CD4-positive, alpha-beta T cell (primary cell): ENCODE measurements at regions not wholly inside any gene's neighbourhood (a gene's known extent, or its start where the extent isn't known, plus 50 kb on each side); places are given as distances from the start of the nearest gene placed in this dataset.

ENCODE experiments used
- ATAC-seq: fragments of 200-7000 bp; cut with Tn5 transposase; one replicate; pipeline ENCODE4 v1.10.0; 2022; ENCODE audit warnings: mild to moderate bottlenecking; ENCODE audit not compliant: poor library complexity
- CTCF ChIA-PET: fragments of 350-600 bp; sonication (Branson Sonifier 250); formaldehyde crosslinking; loops from one replicate; lab custom pipeline; 2021; ENCODE audit warnings: antibody characterized with exemption, inconsistent platforms; lab: Charles Lee
- POLR2A ChIA-PET: fragments of 350-600 bp; sonication (Branson Sonifier 250); formaldehyde crosslinking; loops from one replicate; lab custom pipeline; 2021; ENCODE audit warnings: antibody characterized with exemption, inconsistent platforms; lab: Charles Lee
- DNase-seq, 14 experiments: peaks; one replicate each; pipeline ENCODE4 v3.0.0-alpha.2; 2013 to 2020; ENCODE audit warnings: mixed read lengths in 2 of 14
- H3K27ac ChIP-seq, 2 donors: one replicate each; pipeline versions ENCODE4 v1.5.1 to v1.7.0; 2013; ENCODE audit warnings: low read length in 2 of 2, low read depth in 1 of 2, mild to moderate bottlenecking in 1 of 2
- H3K27me3 ChIP-seq, 2 experiments: 1 replicate in 1 of 2; 2 replicates in 1 of 2; pipeline versions ENCODE4 v1.6.1 to v1.7.0; 2013; ENCODE audit warnings: low read length in 2 of 2, control low read depth in 1 of 2, mild to moderate bottlenecking in 1 of 2, moderate library complexity in 1 of 2; ENCODE audit not compliant: insufficient read depth in 2 of 2, control insufficient read depth in 1 of 2
- H3K36me3 ChIP-seq: one replicate; pipeline ENCODE4 v1.6.1; 2013; ENCODE audit warnings: low read length, control low read depth; ENCODE audit not compliant: insufficient read depth
- H3K4me1 ChIP-seq: one replicate; pipeline ENCODE4 v1.6.1; 2013; ENCODE audit warnings: low read length, control low read depth; ENCODE audit not compliant: insufficient read depth
- H3K4me3 ChIP-seq: one replicate; pipeline ENCODE4 v1.5.1; 2013; ENCODE audit warnings: mild to moderate bottlenecking, low read length, moderate library complexity
- H3K9me3 ChIP-seq, 2 experiments: 1 replicate in 1 of 2; 2 replicates in 1 of 2; pipeline versions ENCODE4 v1.6.1 to v1.7.0; 2013; ENCODE audit warnings: low read length in 2 of 2, mild to moderate bottlenecking in 2 of 2, control low read depth in 1 of 2, moderate library complexity in 1 of 2; ENCODE audit not compliant: control insufficient read depth in 1 of 2, insufficient read depth in 1 of 2
- H3K27ac Mint-ChIP-seq: one replicate; pipeline ENCODE4 v1.8.0; 2020; ENCODE audit warnings: mixed read lengths
- H3K27me3 Mint-ChIP-seq: one replicate; pipeline ENCODE4 v1.8.0; 2021; ENCODE audit warnings: mixed read lengths
- H3K36me3 Mint-ChIP-seq: one replicate; pipeline ENCODE4 v1.8.0; 2021; ENCODE audit warnings: low read depth, mixed read lengths
- H3K4me1 Mint-ChIP-seq: one replicate; pipeline ENCODE4 v1.8.0; 2021; ENCODE audit warnings: low read depth, mixed read lengths
- H3K4me3 Mint-ChIP-seq: one replicate; pipeline ENCODE4 v1.8.0; 2020; ENCODE audit warnings: mild to moderate bottlenecking, mixed read lengths
- H3K9me3 Mint-ChIP-seq: one replicate; pipeline ENCODE4 v1.8.0; 2020; ENCODE audit warnings: mixed read lengths
- CTCF ChIP-seq: fragments of 200-600 bp; IDR thresholded peaks from one replicate; pipeline ENCODE4 v1.8.0; 2022; ENCODE audit warnings: antibody characterized with exemption, mild to moderate bottlenecking
- intact Hi-C, 2 experiments: fragments of 100-400 bp; cut with DNase I in 1 of 2; cut with micrococcal nuclease in 1 of 2; formaldehyde crosslinking; loops; one replicate each; pipeline versions ENCODE4 v1.15.1 to v1.9.0; 2023 to 2025; cut with DNase I, micrococcal nuclease

DNA sequence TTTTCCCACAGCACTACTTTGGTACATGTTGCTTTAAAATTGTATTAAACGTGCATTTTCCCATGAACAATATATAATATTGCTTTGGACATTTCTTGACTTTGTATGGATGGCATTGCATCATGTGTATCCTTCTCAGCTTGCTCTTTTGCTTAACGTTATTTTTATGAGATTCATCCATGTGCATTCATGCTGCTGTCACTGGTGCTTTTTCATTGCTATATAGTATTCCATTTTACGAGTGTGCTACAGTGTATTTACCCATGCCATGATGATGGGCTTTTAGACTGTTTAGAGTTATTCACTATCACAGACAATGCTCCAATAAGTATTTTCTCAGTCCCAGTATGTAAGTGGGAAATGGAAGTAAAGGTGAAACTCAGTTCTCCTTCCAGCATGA lies 195.2 kb upstream of the COX10 start:
- no peaks in the 10 kb centered on the region for H3K27me3 ChIP-seq
- no peak overlapping the region for H3K27ac Mint-ChIP-seq
- ATAC-seq: no peak
- POLR2A ChIA-PET: no interaction called here
- H3K36me3 ChIP-seq: no peaks in the 10 kb centered on the region
- H3K36me3 Mint-ChIP-seq: no peaks in the 10 kb centered on the region
- H3K4me3 ChIP-seq: no peak overlapping the region
- no peaks in the 10 kb centered on the region for H3K9me3 Mint-ChIP-seq
- no peaks in the 10 kb centered on the region for H3K4me1 ChIP-seq
- intact Hi-C loops: no loop called here
- no peaks in the 10 kb centered on the region for H3K27me3 Mint-ChIP-seq
- H3K27ac ChIP-seq: no peak overlapping the region
- no peak overlapping the region for H3K4me3 Mint-ChIP-seq
- DNase-seq: no peak
- no peaks in the 10 kb centered on the region for H3K4me1 Mint-ChIP-seq
- TF ChIP-seq CTCF: no peak
- CTCF ChIA-PET: no interaction called here
- H3K9me3 ChIP-seq: no peaks in the 10 kb centered on the region

- Histone ChIP-seq H3K4me3 (no peak overlapping the region), H3K9me3 (no peaks in the 10 kb centered on the region), H3K36me3 (no peaks in the 10 kb centered on the region), H3K4me1 (no peaks in the 10 kb centered on the region), H3K27ac (no peak overlapping the region), H3K27me3 (no peaks in the 10 kb centered on the region)
- POLR2A ChIA-PET: no interaction called here
- TF ChIP-seq CTCF: no peak
- intact Hi-C loops: no loop called here
- CTCF ChIA-PET: no interaction called here
- Mint-ChIP-seq H3K4me1 (no peaks in the 10 kb centered on the region), H3K4me3 (no peak overlapping the region), H3K27me3 (no peaks in the 10 kb centered on the region), H3K9me3 (no peaks in the 10 kb centered on the region), H3K36me3 (no peaks in the 10 kb centered on the region), H3K27ac (no peak overlapping the region)
- DNase-seq (no peak), ATAC-seq (no peak)
These were observed 194.5 kb upstream of the COX10 start for GRCh38 chr17:13874817-13875216.

DNA sequence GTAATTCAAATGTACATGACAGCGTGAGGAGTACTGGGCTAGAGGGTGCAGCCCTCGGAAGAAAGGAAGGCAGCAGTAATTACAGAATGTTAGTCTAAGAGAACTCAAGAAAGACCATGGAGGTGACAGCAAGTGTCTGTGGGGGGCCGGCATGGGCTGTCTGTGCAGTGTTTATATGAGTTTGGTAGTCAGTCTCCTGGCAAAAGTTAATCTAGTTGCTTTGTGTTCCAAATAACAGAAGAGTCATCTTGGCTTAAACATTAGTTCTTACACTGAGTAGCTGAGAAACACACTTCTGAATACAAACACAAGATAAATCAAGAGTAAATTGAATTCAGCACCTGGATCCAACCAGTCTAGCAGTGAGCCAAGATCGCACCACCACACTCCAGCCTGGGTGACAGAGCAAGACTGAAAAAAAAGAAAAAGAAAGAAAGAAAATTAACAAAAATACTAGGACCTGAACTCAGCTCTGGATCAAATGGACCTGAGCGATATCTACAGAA lies 189.3 kb upstream of the COX10 start:
- ChIA-PET CTCF (interaction anchor here (1.1 kb wide), 1 partner anchor 13 kb away, joined by 3 read pairs; no protein-coding TSS in a partner anchor), POLR2A (no interaction called here)
- no peak for TF ChIP-seq CTCF
- Histone ChIP-seq H3K4me3 (no peak overlapping the region), H3K27me3 (no peaks in the 10 kb centered on the region), H3K27ac (no peak overlapping the region), H3K9me3 (no peaks in the 10 kb centered on the region), H3K36me3 (no peaks in the 10 kb centered on the region), H3K4me1 (no peaks in the 10 kb centered on the region)
- no peaks in the 10 kb centered on the region for H3K36me3 Mint-ChIP-seq
- no peak overlapping the region for H3K27ac Mint-ChIP-seq
- ATAC-seq (no peak), DNase-seq (no peak)
- no peak overlapping the region for H3K4me3 Mint-ChIP-seq
- H3K9me3 Mint-ChIP-seq: peaks cover 5% of the 10 kb centered on the region
- intact Hi-C loops: no loop called here
- H3K4me1 Mint-ChIP-seq: no peaks in the 10 kb centered on the region
- no peaks in the 10 kb centered on the region for H3K27me3 Mint-ChIP-seq
